ENCODE measurements at regions not wholly inside any gene's neighbourhood (a gene's known extent, or its start where the extent isn't known, plus 50 kb on each side); places are given as distances from the start of the nearest gene placed in this dataset.

GRCh38 chr2:2836343-2837070 is 505.4 kb upstream of the MYT1L start:
- TF ChIP-seq CTCF (conservative IDR thresholded peaks at IDR 0.05) = no peak
- H3K27me3 Mint-ChIP-seq = peaks cover 15% of the 10 kb centered on the region
- H3K9me3 Mint-ChIP-seq = no peaks in the 10 kb centered on the region
- H3K27ac Mint-ChIP-seq = no peak overlapping the region
- no peaks in the 10 kb centered on the region for H3K36me3 Mint-ChIP-seq
- peaks cover 6% of the 10 kb centered on the region for H3K4me1 Mint-ChIP-seq (ENCODE audit: unreplicated experiment)
- DNase-seq (ENCODE audit: extremely low spot score, unreplicated experiment) = no peak
- H3K4me3 Mint-ChIP-seq = no peak overlapping the region

- TF ChIP-seq CTCF (conservative IDR thresholded peaks at IDR 0.05) = no peak
- Mint-ChIP-seq H3K9me3 (no peaks in the 10 kb centered on the region), H3K4me1 (ENCODE audit: unreplicated experiment) (peaks cover 10% of the 10 kb centered on the region)
Measured at GRCh38 chr2:2834516-2835254, 503.6 kb upstream of the MYT1L start.

GRCh38 chr2:2834105-2834504 is 503.0 kb upstream of the MYT1L start:
- Mint-ChIP-seq H3K4me1 (ENCODE audit: unreplicated experiment) (peaks cover 10% of the 10 kb centered on the region), H3K4me3 (no peak overlapping the region), H3K27me3 (peaks cover 18% of the 10 kb centered on the region), H3K36me3 (no peaks in the 10 kb centered on the region), H3K9me3 (no peaks in the 10 kb centered on the region), H3K27ac (no peak overlapping the region)
- no peak for DNase-seq (ENCODE audit: extremely low spot score, unreplicated experiment)
- no peak for TF ChIP-seq CTCF (conservative IDR thresholded peaks at IDR 0.05)

More at GRCh38 chr2:2834516-2835254, 503.6 kb upstream of the MYT1L start:
- Mint-ChIP-seq H3K27ac (no peak overlapping the region), H3K27me3 (peaks cover 18% of the 10 kb centered on the region), H3K36me3 (no peaks in the 10 kb centered on the region), H3K4me3 (no peak overlapping the region)
- DNase-seq (ENCODE audit: extremely low spot score, unreplicated experiment) = no peak

GRCh38 chr2:2832657-2833056 is 501.6 kb upstream of the MYT1L start:
- H3K36me3 Mint-ChIP-seq = no peaks in the 10 kb centered on the region
- no peak for DNase-seq (ENCODE audit: extremely low spot score, unreplicated experiment)
- no peak overlapping the region for H3K4me3 Mint-ChIP-seq
- peaks cover 13% of the 10 kb centered on the region for H3K27me3 Mint-ChIP-seq
- H3K9me3 Mint-ChIP-seq = no peaks in the 10 kb centered on the region
- peaks cover 10% of the 10 kb centered on the region for H3K4me1 Mint-ChIP-seq (ENCODE audit: unreplicated experiment)
- no peak for TF ChIP-seq CTCF (conservative IDR thresholded peaks at IDR 0.05)
- H3K27ac Mint-ChIP-seq = no peak overlapping the region

- no peak for DNase-seq (ENCODE audit: extremely low spot score, unreplicated experiment)
- Mint-ChIP-seq H3K4me1 (ENCODE audit: unreplicated experiment) (peaks cover 10% of the 10 kb centered on the region), H3K36me3 (no peaks in the 10 kb centered on the region), H3K27me3 (peaks cover 11% of the 10 kb centered on the region), H3K4me3 (no peak overlapping the region), H3K27ac (no peak overlapping the region), H3K9me3 (no peaks in the 10 kb centered on the region)
- TF ChIP-seq CTCF (conservative IDR thresholded peaks at IDR 0.05) = no peak
Measured at GRCh38 chr2:2831633-2832032, 500.6 kb upstream of the MYT1L start.
